Heart left ventricle (tissue), 16 donors: ENCODE measurements at regions not wholly inside any gene's neighbourhood (a gene's known extent, or its start where the extent isn't known, plus 50 kb on each side); places are given as distances from the start of the nearest gene placed in this dataset.

Source experiments
- ATAC-seq, 4 donors: fragments of 200-7000 bp; cut with Tn5 transposase; one replicate each; pipeline ENCODE4 v1.9.1; 2020 to 2022; ENCODE audit warnings: moderate library complexity in 4 of 4, mild to moderate bottlenecking in 3 of 4, moderate number of reproducible peaks in 1 of 4
- DNase-seq, 5 donors: peaks; one replicate each; pipeline ENCODE4 v3.0.0-alpha.2; 2020
- H3K27ac ChIP-seq, 12 donors: fragments of 200-600 bp; sonication (generic) in 4 of 12; one replicate each; pipeline versions ENCODE4 v1.5.0 to v1.8.0; 2016 to 2022; ENCODE audit warnings: mild to moderate bottlenecking in 2 of 12
- H3K27me3 ChIP-seq, 9 donors: fragments of 200-600 bp; sonication (generic) in 2 of 9; one replicate each; pipeline versions ENCODE4 v1.5.1 to v1.8.0; 2016 to 2022; ENCODE audit warnings: mild to moderate bottlenecking in 3 of 9
- H3K36me3 ChIP-seq, 9 donors: fragments of 200-600 bp; sonication (generic) in 2 of 9; one replicate each; pipeline versions ENCODE4 v1.5.0 to v1.8.0; 2018 to 2022; ENCODE audit warnings: mild to moderate bottlenecking in 2 of 9
- H3K4me1 ChIP-seq, 12 donors: fragments of 200-600 bp; sonication (generic) in 4 of 12; one replicate each; pipeline versions ENCODE4 v1.5.0 to v1.8.0; 2016 to 2022; ENCODE audit warnings: mild to moderate bottlenecking in 3 of 12
- H3K4me3 ChIP-seq, 12 donors: fragments of 200-600 bp; sonication (generic) in 4 of 12; one replicate each; pipeline versions ENCODE4 v1.5.0 to v1.8.0; 2017 to 2022; ENCODE audit warnings: mild to moderate bottlenecking in 9 of 12, moderate library complexity in 4 of 12
- H3K9me3 ChIP-seq, 12 donors: fragments of 200-600 bp; sonication (generic) in 4 of 12; one replicate each; pipeline versions ENCODE4 v1.5.0 to v1.8.0; 2016 to 2022; ENCODE audit warnings: mild to moderate bottlenecking in 1 of 12
- POLR2A ChIP-seq, 2 donors: fragments of 450-650 bp; IDR thresholded peaks; one replicate each; pipeline ENCODE4 v1.6.1; 2017; ENCODE audit warnings: antibody characterized with exemption in 2 of 2, mild to moderate bottlenecking in 2 of 2, moderate library complexity in 2 of 2
- WGBS, 4 donors: extraction: QIAGEN DNeasy Blood & Tissue Kit in 2 of 4; methylation state at CpG; one replicate each; pipeline versions ENCODE4 v1.1.5 to v1.1.7; 2013 to 2018; 5-methylcytosine and 5-hydroxymethylcytosine counted together
- intact Hi-C, 10 donors: fragments of 100-400 bp; cut with DNase I; formaldehyde crosslinking; loops; one replicate each; pipeline versions ENCODE4 v1.11.1 to v1.14.2; 2022
- TF ChIP-seq, protein P1 (sequence below), 12 donors: fragments of 200-600 bp; sonication (generic) in 4 of 12; IDR thresholded peaks; one replicate each; pipeline versions ENCODE4 v1.5.0 to v1.8.0; 2018 to 2022; ENCODE audit warnings: antibody characterized with exemption in 12 of 12, mild to moderate bottlenecking in 5 of 12
- donor health status: ischemic (EF 13 %, LVEDD 7.1; RV severe dilation, severe dysfunction).
- donor health status: healthy with polysubstance abuse.
- donor health status: DM: no; HTN: yes; CAD: no.
- donor health status: DM: no; HTN: no; CAD: no.
- donor health status: ischemic (EF 25% LVEDD 6.9; RV normal size, moderate dysfunction).
- donor health status: ischemic (EF 25% LVEDD 5.7; RV mildly dilated, moderate dysfunction).
- donor health status: healthy.
- donor health status: DM: yes; HTN: yes; CAD: no.
- donor health status: ischemic (EF 35%, LVEDD 5.7; RV mildly dilated, moderate dysfunction).
- donor health status: nonischemic (EF 11% LVEDD 7.7; RV severe dilation, severe dysfunction).
- donor health status: DM: yes; HTN: yes; CAD: no.
- donor health status: PGD.
- donor health status: ischemic (EF 29% LVEDD 5.4; RV normal size, mild dysfunction).
- donor health status: nonischemic (EF 23%, LVEDD 6.1; RV moderate dilation, normal function).

DNA sequence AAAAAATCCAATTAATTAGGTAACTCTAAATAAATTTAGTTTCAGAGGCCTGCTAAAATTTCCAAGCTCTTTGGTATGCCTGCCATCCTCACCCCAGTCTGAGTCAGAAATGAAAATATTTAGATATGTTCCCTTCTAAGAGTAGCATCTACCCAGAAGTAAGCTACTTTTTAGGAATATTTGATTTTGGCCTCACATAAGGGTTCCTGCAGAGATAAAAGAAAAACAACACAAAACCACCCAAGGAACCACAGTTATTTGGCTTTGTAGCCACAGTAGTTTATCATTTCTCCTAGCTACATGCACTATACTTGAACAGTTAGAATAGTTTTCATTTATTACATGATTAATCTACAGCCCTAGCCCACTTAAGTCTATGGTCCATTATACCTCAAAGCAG, 192.6 kb upstream of the FAM241A start:
- intact Hi-C loops = no loop called here
- Histone ChIP-seq H3K4me3 (no peak overlapping the region), H3K27ac (no peak overlapping the region), H3K9me3 (peaks cover 0 to 7% (median 0%) of the 10 kb centered on the region in 12 donors), H3K4me1 (no peaks in the 10 kb centered on the region), H3K36me3 (no peaks in the 10 kb centered on the region), H3K27me3 (no peaks in the 10 kb centered on the region)
- no peak for TF ChIP-seq POLR2A (IDR thresholded peaks at IDR 0.05)
- TF ChIP-seq, protein P1, sequence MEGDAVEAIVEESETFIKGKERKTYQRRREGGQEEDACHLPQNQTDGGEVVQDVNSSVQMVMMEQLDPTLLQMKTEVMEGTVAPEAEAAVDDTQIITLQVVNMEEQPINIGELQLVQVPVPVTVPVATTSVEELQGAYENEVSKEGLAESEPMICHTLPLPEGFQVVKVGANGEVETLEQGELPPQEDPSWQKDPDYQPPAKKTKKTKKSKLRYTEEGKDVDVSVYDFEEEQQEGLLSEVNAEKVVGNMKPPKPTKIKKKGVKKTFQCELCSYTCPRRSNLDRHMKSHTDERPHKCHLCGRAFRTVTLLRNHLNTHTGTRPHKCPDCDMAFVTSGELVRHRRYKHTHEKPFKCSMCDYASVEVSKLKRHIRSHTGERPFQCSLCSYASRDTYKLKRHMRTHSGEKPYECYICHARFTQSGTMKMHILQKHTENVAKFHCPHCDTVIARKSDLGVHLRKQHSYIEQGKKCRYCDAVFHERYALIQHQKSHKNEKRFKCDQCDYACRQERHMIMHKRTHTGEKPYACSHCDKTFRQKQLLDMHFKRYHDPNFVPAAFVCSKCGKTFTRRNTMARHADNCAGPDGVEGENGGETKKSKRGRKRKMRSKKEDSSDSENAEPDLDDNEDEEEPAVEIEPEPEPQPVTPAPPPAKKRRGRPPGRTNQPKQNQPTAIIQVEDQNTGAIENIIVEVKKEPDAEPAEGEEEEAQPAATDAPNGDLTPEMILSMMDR (IDR thresholded peaks at IDR 0.05) = no peak
- ATAC-seq (no peak), DNase-seq (no peak)

DNA sequence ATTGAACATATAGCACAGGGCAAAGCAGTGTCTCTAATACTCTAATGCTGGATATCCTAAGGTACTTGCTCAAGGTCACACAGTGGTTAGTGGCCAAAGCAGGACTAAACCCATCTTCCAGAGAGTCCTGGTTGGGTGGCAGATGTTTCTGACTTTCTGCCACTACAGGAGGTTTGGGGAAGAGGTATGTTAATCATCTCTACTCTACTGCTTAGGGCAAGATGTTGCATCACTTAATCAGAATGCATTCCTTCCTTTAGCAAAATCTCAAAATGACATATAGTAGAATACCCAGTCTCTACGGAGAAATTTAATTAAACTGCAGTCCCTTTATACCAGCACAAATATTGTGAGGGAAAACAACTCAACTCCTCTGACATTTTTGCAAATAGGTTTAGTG, 190.7 kb upstream of the FAM241A start:
- peaks cover 0 to 7% (median 0%) of the 10 kb centered on the region in 12 donors for H3K9me3 ChIP-seq
- WGBS, 4 donors = 79 to 93% (median 85%) methylated on average over 1 of the region's 1 CpG
- no peaks in the 10 kb centered on the region for H3K4me1 ChIP-seq
- H3K4me3 ChIP-seq = no peak overlapping the region
- TF ChIP-seq, protein P1 (IDR thresholded peaks at IDR 0.05) = no peak
- TF ChIP-seq POLR2A (IDR thresholded peaks at IDR 0.05) = no peak
- no peaks in the 10 kb centered on the region for H3K27me3 ChIP-seq
- intact Hi-C loops = no loop called here
- ATAC-seq (no peak), DNase-seq (no peak)
- H3K27ac ChIP-seq = no peak overlapping the region
- H3K36me3 ChIP-seq = no peaks in the 10 kb centered on the region

DNA sequence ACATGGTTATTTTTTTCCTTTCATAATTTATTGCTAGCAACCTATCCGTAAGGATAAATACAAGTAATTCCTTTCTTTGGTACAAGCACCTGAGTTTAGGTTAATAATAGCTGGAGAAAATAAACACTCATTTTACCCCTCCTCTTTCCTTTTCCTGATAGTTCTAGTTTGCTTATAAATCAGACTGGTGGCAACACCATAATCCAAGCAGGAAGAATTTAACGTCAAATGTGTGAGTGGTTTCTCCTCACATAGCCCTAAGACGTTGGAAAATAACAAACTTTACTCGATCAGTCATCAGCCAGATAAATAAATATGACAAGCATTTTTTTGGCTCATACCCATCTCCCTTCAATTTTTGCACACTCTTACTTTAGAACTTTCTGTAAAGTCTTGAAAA, 190.3 kb upstream of the FAM241A start:
- Histone ChIP-seq H3K27ac (no peak overlapping the region), H3K36me3 (no peaks in the 10 kb centered on the region), H3K4me1 (no peaks in the 10 kb centered on the region), H3K9me3 (peaks cover 0 to 6% (median 0%) of the 10 kb centered on the region in 12 donors), H3K4me3 (no peak overlapping the region), H3K27me3 (no peaks in the 10 kb centered on the region)
- intact Hi-C loops = no loop called here
- TF ChIP-seq, protein P1 (IDR thresholded peaks at IDR 0.05) = no peak
- no peak for TF ChIP-seq POLR2A (IDR thresholded peaks at IDR 0.05)
- 67 to 79% (median 70%) methylated on average over 4 of the region's 4 CpGs for WGBS, 4 donors
- ATAC-seq (no peak), DNase-seq (no peak)

DNA sequence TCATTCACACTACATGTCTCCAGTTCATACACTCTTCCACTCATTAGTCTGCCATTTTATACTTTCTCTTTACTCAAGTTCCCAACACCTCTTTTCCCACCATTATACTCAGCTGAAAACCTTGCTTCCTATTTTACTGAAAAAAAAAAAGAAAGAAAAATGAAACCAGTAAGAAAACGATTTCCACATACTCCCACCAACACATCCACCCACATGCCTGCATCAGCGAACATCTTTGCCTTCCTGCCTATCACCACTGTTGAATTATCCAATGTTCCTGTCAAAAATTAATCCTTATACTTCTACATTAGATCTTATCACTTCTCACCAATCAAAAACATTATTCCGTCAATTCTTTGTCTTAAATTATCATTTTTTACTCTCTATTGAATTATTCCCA, 188.1 kb upstream of the FAM241A start:
- ATAC-seq (no peak), DNase-seq (no peak)
- no peak for TF ChIP-seq POLR2A (IDR thresholded peaks at IDR 0.05)
- TF ChIP-seq, protein P1 (IDR thresholded peaks at IDR 0.05) = no peak
- Histone ChIP-seq H3K4me1 (no peaks in the 10 kb centered on the region), H3K4me3 (no peak overlapping the region), H3K9me3 (no peaks in the 10 kb centered on the region), H3K36me3 (no peaks in the 10 kb centered on the region), H3K27me3 (no peaks in the 10 kb centered on the region), H3K27ac (no peak overlapping the region)
- WGBS, 4 donors = 47 to 78% (median 68%) methylated on average over 3 of the region's 3 CpGs
- intact Hi-C loops = no loop called here
